ENCODE measurements at regions not wholly inside any gene's neighbourhood (a gene's known extent, or its start where the extent isn't known, plus 50 kb on each side); places are given as distances from the start of the nearest gene placed in this dataset.

DNA sequence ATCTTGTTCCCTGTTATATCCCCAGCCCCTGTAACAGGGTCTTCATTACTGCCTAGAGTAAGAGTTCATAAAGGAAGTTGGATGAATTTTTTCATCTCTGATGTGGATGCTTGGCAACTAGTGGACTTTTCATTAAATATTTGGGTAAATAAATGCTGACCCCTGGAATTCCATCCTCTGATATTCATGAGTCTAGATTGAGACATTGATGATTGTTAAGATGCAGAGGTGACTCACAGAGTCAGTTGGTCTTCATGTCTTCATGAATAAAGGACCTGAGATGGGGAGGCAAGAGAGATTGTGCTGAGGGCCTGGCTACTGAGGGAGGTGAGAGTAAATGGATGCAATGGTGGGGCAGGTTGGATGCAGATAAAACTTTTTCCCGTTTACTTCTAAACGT is 132.7 kb upstream of the NT5C1B start:
- no peak for TF ChIP-seq NFIC (IDR thresholded peaks at IDR 0.05)

DNA sequence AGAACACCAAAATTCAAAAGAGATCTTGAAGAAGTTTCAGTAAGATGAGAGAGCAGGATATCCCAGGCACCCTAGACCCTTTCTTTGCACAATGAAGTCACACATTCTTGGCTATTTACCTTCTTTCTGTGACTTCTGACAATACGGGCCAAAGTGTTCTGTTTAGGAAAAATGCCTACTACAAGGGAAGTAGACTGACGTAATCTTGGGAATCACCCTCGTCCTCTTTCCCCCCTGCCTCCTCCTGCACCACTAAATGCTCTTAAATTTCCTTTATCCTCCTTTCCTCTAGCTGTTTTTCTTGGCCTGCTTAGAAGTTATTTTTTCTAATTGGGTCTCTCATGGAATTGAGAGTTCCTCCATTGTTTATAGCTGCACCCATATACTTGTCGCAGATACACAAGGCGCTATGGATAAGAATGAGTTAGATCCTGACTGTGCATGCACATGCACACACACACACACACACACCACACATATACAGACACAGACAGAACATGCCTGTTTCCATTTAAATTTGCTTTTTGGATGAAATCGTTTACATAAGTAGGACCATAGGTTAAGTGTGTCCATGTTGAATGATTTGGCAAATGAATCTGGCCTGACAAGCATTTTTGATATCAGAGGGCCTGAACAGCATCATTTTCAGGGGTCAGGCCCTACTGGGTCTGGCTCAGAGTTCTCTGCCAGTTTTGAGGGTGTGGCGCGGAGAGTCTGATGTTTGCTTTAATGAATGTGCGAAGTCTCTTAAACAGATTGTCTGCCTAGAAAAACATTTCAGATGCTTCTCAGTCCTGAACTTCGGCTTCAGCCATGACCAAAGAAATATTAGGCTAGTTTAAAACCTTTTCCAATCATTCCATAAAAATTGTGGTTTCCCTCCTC is 131.9 kb upstream of the NT5C1B start:
- TF ChIP-seq RAD21 (IDR thresholded peaks at IDR 0.05; ENCODE audit: low read depth) (no peak), CREB1 (IDR thresholded peaks at IDR 0.05; ENCODE audit: low read depth) (no peak), TCF12 (IDR thresholded peaks at IDR 0.05; ENCODE audit: low read depth) (no peak), ZBTB7A (IDR thresholded peaks at IDR 0.05; ENCODE audit: low read depth) (no peak), YY1 (IDR thresholded peaks at IDR 0.05; ENCODE audit: low read depth) (no peak), NFIC (IDR thresholded peaks at IDR 0.05) (no peak), EGR1 (IDR thresholded peaks at IDR 0.05) (no peak), TEAD4 (IDR thresholded peaks at IDR 0.05) (no peak), FOXM1 (IDR thresholded peaks at IDR 0.05; ENCODE audit: borderline replicate concordance, low read depth) (no peak), TAF1 (IDR thresholded peaks at IDR 0.05; ENCODE audit: low read depth) (no peak), CEBPB (IDR thresholded peaks at IDR 0.05) (no peak), EP300 (IDR thresholded peaks at IDR 0.05; ENCODE audit: borderline replicate concordance) (no peak)
- TF ChIP-seq, protein P1, sequence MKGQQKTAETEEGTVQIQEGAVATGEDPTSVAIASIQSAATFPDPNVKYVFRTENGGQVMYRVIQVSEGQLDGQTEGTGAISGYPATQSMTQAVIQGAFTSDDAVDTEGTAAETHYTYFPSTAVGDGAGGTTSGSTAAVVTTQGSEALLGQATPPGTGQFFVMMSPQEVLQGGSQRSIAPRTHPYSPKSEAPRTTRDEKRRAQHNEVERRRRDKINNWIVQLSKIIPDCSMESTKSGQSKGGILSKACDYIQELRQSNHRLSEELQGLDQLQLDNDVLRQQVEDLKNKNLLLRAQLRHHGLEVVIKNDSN (IDR thresholded peaks at IDR 0.05), result no peak
- TF ChIP-seq, protein P2, sequence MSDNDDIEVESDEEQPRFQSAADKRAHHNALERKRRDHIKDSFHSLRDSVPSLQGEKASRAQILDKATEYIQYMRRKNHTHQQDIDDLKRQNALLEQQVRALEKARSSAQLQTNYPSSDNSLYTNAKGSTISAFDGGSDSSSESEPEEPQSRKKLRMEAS (IDR thresholded peaks at IDR 0.05), result no peak
- TF ChIP-seq, protein P3, sequence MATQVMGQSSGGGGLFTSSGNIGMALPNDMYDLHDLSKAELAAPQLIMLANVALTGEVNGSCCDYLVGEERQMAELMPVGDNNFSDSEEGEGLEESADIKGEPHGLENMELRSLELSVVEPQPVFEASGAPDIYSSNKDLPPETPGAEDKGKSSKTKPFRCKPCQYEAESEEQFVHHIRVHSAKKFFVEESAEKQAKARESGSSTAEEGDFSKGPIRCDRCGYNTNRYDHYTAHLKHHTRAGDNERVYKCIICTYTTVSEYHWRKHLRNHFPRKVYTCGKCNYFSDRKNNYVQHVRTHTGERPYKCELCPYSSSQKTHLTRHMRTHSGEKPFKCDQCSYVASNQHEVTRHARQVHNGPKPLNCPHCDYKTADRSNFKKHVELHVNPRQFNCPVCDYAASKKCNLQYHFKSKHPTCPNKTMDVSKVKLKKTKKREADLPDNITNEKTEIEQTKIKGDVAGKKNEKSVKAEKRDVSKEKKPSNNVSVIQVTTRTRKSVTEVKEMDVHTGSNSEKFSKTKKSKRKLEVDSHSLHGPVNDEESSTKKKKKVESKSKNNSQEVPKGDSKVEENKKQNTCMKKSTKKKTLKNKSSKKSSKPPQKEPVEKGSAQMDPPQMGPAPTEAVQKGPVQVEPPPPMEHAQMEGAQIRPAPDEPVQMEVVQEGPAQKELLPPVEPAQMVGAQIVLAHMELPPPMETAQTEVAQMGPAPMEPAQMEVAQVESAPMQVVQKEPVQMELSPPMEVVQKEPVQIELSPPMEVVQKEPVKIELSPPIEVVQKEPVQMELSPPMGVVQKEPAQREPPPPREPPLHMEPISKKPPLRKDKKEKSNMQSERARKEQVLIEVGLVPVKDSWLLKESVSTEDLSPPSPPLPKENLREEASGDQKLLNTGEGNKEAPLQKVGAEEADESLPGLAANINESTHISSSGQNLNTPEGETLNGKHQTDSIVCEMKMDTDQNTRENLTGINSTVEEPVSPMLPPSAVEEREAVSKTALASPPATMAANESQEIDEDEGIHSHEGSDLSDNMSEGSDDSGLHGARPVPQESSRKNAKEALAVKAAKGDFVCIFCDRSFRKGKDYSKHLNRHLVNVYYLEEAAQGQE (IDR thresholded peaks at IDR 0.05; ENCODE audit: low read depth), result no peak

DNA sequence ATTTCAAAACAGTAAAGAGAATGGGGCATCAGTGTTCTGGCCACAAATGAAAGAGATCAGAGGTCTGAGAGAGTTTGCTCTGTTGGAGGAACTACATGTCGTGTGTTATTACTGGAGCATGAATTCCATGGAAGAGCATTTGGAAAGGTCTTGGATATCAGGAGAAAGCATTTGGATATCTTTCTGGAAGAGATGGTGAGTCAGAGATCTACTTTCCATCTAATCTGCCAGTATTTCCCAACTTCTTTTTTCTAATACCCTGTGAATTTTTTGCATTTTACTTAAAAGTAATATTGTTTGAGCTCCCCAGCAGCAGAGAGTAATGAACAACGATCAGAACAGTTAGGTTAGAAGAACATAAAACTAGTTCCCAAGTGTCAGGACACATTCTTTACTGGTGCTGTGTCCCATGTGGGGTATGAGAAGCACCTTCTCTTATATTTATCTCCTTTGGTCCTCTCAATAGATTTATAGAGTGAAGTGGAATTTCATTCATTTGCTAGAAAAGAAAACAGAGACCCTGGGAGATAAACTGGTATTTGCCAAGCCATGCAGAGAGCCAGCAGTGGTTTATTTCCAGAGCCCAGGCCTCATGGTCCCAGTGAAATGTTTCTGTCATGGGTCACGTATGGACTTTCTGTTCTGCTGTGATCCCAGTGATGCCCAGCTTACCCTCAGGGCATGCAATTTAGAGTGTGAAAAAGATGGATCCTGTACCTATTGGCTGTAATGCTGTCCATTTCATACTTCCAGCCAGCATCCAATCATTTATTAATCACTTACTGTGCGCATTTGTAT is 130.8 kb upstream of the NT5C1B start:
- TF ChIP-seq ZBTB7A (IDR thresholded peaks at IDR 0.05; ENCODE audit: low read depth), result no peak
- TF ChIP-seq TCF12 (IDR thresholded peaks at IDR 0.05; ENCODE audit: low read depth), result no peak
- TF ChIP-seq CREB1 (IDR thresholded peaks at IDR 0.05; ENCODE audit: low read depth), result no peak
- TF ChIP-seq CEBPB (IDR thresholded peaks at IDR 0.05), result no peak
- TF ChIP-seq TAF1 (IDR thresholded peaks at IDR 0.05; ENCODE audit: low read depth), result no peak

DNA sequence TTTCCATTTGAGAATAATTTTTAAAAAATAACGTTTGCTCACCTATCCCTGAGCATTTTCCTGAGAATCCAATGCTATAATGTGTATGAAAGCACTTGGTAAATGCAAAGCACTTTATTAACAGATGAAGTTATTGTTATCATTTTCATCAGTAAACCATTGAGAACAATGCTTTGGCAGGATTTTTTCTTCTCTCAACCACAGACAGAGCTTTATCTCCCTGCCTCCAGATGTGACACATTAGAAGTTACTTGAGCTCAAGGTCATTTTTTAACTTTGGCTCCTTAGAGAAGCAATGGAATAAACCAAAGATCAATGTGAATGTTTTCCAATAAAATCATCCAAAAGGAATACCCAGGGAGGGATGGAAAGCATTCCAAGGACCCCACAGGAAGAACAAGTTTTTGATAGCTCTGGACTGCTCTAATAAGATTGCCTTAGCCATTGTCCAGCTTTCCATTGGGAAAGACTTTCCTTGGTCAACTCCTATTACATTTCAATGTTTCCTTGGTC is 118.9 kb upstream of the NT5C1B start:
- TF ChIP-seq, protein P3 (IDR thresholded peaks at IDR 0.05; ENCODE audit: low read depth), result no peak
- TF ChIP-seq CEBPB (IDR thresholded peaks at IDR 0.05) (no peak), EGR1 (IDR thresholded peaks at IDR 0.05) (no peak), YY1 (IDR thresholded peaks at IDR 0.05; ENCODE audit: low read depth) (no peak), TCF12 (IDR thresholded peaks at IDR 0.05; ENCODE audit: low read depth) (no peak), RAD21 (IDR thresholded peaks at IDR 0.05; ENCODE audit: low read depth) (no peak), FOXM1 (IDR thresholded peaks at IDR 0.05; ENCODE audit: borderline replicate concordance, low read depth) (no peak), CREB1 (IDR thresholded peaks at IDR 0.05; ENCODE audit: low read depth) (no peak), TEAD4 (IDR thresholded peaks at IDR 0.05) (no peak), TAF1 (IDR thresholded peaks at IDR 0.05; ENCODE audit: low read depth) (no peak), ZBTB7A (IDR thresholded peaks at IDR 0.05; ENCODE audit: low read depth) (no peak), EP300 (IDR thresholded peaks at IDR 0.05; ENCODE audit: borderline replicate concordance) (no peak), NFIC (IDR thresholded peaks at IDR 0.05) (no peak)
- TF ChIP-seq, protein P2 (IDR thresholded peaks at IDR 0.05), result no peak
- TF ChIP-seq, protein P1 (IDR thresholded peaks at IDR 0.05), result no peak

DNA sequence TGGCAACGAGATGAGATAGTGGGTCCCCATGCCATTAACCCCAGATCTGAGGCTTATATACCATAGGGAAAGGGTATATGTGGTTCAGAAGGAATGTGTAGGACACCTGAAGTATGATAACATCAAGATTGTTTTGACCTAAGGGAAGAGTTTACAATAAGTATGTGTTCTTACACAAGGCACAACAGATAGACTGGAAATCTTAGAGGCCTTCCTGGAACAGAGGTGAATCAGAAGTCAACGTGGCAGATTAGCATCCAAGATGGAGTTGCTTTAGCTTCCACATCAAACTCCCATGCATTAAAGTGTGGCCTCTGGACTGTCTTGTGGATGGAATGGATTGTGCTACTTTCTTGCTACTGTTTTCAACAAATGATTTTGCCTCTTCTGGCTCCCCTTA is 116.6 kb upstream of the NT5C1B start:
- TF ChIP-seq TEAD4 (IDR thresholded peaks at IDR 0.05) (no peak), NFIC (IDR thresholded peaks at IDR 0.05) (no peak), RAD21 (IDR thresholded peaks at IDR 0.05; ENCODE audit: low read depth) (no peak), EGR1 (IDR thresholded peaks at IDR 0.05) (no peak), YY1 (IDR thresholded peaks at IDR 0.05; ENCODE audit: low read depth) (no peak), ZBTB7A (IDR thresholded peaks at IDR 0.05; ENCODE audit: low read depth) (no peak), CEBPB (IDR thresholded peaks at IDR 0.05) (no peak), CREB1 (IDR thresholded peaks at IDR 0.05; ENCODE audit: low read depth) (no peak), FOXM1 (IDR thresholded peaks at IDR 0.05; ENCODE audit: borderline replicate concordance, low read depth) (no peak), EP300 (IDR thresholded peaks at IDR 0.05; ENCODE audit: borderline replicate concordance) (no peak), TAF1 (IDR thresholded peaks at IDR 0.05; ENCODE audit: low read depth) (no peak)
- TF ChIP-seq, protein P1 (IDR thresholded peaks at IDR 0.05), result no peak
- TF ChIP-seq, protein P2 (IDR thresholded peaks at IDR 0.05), result no peak
